Glomerular visceral epithelial cell (primary cell): ENCODE measurements at regions not wholly inside any gene's neighbourhood (a gene's known extent, or its start where the extent isn't known, plus 50 kb on each side); places are given as distances from the start of the nearest gene placed in this dataset.
"Not testable (repeated sequence)": the region's sequence is repeated elsewhere in the genome, so short reads cannot be mapped to it uniquely, and the experiment has no call there.

Experiments used
- DNase-seq: peaks from one replicate; pipeline ENCODE4 v3.0.0-alpha.2; 2016; ENCODE audit errors: extremely low spot score

DNA sequence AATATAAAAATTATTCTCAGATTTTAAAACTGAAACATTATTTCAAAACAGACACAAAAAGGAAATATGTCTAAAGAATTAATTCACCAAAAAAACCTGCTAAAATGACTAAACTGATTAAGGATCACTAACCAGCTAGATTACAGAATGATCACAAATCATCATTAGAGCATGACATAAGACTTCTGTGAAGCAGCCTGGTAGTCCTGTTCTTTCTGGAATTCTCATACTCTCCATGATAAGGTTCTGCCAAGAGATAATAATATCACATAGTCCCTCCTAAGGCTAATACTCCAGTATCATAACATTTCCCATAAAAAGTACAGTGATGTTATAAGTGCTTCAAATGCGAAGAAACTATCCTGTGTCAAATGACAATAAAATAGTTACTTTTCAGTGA, 1814.9 kb downstream of the SLITRK5 start:
- no peak for DNase-seq

- DNase-seq = no peak
Measured at GRCh38 chr13:89486709-89487108, 1815.5 kb downstream of the SLITRK5 start.

GRCh38 chr13:89490661-89491060, 1819.5 kb downstream of the SLITRK5 start:
- DNase-seq = no peak

- DNase-seq = no peak
Measured at GRCh38 chr13:89496478-89496877, 1825.3 kb downstream of the SLITRK5 start.

- DNase-seq = no peak
Measured at GRCh38 chr13:89497658-89498057, 1826.5 kb downstream of the SLITRK5 start.

GRCh38 chr13:89502286-89502685, 1831.1 kb downstream of the SLITRK5 start:
- no peak for DNase-seq

- DNase-seq = peak; percentile 55
Measured at GRCh38 chr13:89514534-89515312, 1832.8 kb upstream of the MIR17HG start.

DNA sequence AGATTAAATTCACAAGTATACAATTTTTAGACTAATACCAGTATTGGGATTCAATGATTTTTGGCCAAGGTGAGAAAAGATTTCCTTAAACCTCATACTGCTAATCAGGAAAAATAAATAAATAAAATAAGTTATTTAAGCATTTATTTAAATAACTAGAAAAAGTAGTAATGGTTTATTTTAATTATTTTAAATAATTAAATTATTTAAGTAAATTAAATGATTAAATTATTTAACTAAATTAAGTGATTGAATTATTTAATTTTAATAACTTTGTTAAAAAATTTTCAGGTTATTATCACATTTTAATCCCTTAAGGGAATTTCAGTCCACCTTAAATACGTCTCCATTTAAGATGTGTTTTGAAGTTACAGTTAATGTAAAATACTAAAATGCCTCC, 1831.5 kb upstream of the MIR17HG start:
- DNase-seq = no peak

DNA sequence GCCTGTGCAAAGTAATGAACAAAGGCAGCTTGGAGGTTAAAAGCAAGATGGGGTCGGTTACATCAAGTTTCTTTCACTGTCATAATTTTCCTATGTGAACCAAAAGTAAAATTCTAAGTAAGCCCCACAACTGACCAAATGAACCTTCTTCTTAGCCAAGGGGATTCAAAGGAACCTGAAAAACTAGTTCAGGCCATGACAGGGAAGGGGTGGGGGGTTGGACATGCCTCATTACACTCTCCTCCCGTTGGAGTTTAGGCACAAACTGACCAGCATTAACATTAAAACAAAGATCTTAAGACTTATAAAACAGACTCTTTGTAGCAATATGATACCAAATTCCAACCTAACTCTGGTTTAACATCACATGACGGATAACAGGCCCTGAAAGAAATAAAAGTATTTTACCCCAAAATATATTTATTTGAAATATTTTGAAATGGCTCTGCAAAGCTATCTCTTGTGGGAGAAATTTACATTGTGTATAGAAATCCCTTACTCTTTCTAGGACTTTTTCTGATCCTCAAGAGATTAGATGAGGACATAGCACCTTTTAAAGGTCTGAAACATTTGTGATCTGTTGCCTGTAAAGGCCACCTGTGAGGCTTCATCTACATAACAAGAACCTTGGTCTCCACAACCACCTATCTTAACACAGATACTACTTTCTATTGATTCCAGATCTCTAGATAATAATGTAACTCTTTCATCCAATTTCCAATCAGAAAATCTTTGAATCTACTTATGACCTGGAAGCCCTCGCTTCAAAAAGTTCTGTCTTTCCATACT, 1829.0 kb upstream of the MIR17HG start:
- DNase-seq = no peak

- DNase-seq = no peak
Measured at GRCh38 chr13:89520468-89520867, 1827.0 kb upstream of the MIR17HG start.

GRCh38 chr13:89521672-89522071, 1825.8 kb upstream of the MIR17HG start:
- not testable (repeated sequence) for DNase-seq

GRCh38 chr13:89541091-89542030, 1806.1 kb upstream of the MIR17HG start:
- no peak for DNase-seq

GRCh38 chr13:89550938-89551337, 1796.5 kb upstream of the MIR17HG start:
- DNase-seq = peak; percentile 57

GRCh38 chr13:89554801-89555200, 1792.7 kb upstream of the MIR17HG start:
- no peak for DNase-seq

GRCh38 chr13:89565476-89566100, 1781.9 kb upstream of the MIR17HG start:
- DNase-seq = no peak

DNA sequence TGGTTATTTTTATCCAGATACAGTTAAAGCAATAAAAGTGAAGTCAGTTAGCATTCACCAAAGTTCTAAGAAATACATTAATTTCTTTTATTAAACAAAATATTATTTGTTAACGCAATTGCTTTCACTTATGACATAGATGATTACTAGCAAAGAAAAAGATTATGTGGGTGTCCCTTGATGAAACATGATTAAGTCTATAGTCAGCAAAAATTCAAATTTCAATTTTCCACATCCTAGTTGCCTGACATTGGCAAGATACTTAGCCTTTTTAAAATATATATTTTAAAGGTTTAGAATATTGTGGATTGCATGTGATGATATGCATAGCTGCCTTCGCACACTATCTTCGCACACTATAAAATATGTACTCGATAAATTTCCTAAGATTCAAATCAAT, 1780.5 kb upstream of the MIR17HG start:
- DNase-seq = no peak

GRCh38 chr13:89568276-89568675, 1779.2 kb upstream of the MIR17HG start:
- no peak for DNase-seq

GRCh38 chr13:89568746-89569145, 1778.7 kb upstream of the MIR17HG start:
- DNase-seq = no peak

GRCh38 chr13:89571676-89572075, 1775.8 kb upstream of the MIR17HG start:
- no peak for DNase-seq

DNA sequence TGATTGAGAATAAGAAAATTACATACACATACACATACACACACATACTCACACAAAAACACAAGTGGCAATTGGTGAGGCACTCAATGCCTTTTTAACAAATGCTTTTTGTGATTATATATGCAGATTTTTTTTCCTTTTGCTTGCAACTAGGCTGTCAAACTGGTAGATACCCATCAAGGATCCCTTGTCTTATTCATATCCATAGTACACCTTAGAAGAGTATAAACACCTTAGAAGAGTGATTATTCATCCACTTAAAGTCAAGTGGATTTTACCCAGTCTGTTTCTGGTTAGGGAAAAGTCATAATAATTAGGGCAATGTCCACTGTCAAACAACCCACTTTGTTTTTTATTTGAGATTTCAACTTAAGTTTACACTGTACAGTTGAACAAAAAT, 1773.4 kb upstream of the MIR17HG start:
- no peak for DNase-seq

DNA sequence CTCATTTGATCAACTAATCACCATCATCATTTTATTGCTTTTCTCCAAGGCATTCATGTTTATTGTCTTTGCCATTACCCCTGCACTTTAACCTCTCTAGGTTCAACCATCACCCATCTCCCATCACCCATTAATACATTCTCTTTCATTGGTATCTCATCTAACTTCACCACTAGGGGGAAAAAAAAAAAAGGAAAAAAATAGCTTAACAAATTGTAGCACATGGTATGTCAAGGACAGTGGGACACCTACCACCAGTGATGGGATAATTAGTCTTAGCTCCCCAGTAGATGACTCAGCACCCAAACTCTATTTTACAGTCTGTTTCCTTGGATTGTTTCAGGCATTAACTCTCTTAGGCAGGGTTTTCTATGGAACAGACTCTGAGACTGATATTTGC, 1770.2 kb upstream of the MIR17HG start:
- DNase-seq = no peak
